HepG2 (cell line): ENCODE measurements at regions not wholly inside any gene's neighbourhood (a gene's known extent, or its start where the extent isn't known, plus 50 kb on each side); places are given as distances from the start of the nearest gene placed in this dataset.
A peak's percentile ranks its signal among the peaks of the same experiment; 100 is the strongest.

Experiments
- ATF7 ChIP-seq, 2 experiments: fragments of 450-650 bp in 1 of 2; sonication (generic) in 1 of 2; formaldehyde crosslinking in 1 of 2; IDR thresholded peaks; 2 replicates each; pipeline versions ENCODE4 v1.4.0 to v1.6.1; 2016 to 2020; ENCODE audit warnings: antibody characterized with exemption in 1 of 2, mild to moderate bottlenecking in 1 of 2, missing genetic modification reagents in 1 of 2
- CBX2 ChIP-seq, 2 experiments: fragments of 200-600 bp in 1 of 2; sonication (generic); formaldehyde crosslinking in 1 of 2; IDR thresholded peaks; 2 replicates each; pipeline versions ENCODE4 v1.7.0 to v1.8.1; 2018 to 2022; ENCODE audit warnings: low read depth in 2 of 2, low read length in 1 of 2, mild to moderate bottlenecking in 1 of 2, missing genetic modification reagents in 1 of 2
- CC2D1A ChIP-seq: sonication (generic); formaldehyde crosslinking; IDR thresholded peaks from 2 replicates; pipeline ENCODE4 v1.8.1; 2023; ENCODE audit warnings: mild to moderate bottlenecking, missing genetic modification reagents
- HOXA3 ChIP-seq: sonication (generic); formaldehyde crosslinking; IDR thresholded peaks from 2 replicates; pipeline ENCODE4 v1.5.0; 2020; ENCODE audit warnings: missing genetic modification reagents
- KLF15 ChIP-seq: sonication (generic); formaldehyde crosslinking; IDR thresholded peaks from 2 replicates; pipeline ENCODE4 v1.8.1; 2023; ENCODE audit warnings: borderline replicate concordance, mild to moderate bottlenecking, inconsistent platforms, missing genetic modification reagents, mixed read lengths
- NAIF1 ChIP-seq: sonication (generic); formaldehyde crosslinking; IDR thresholded peaks from 2 replicates; pipeline ENCODE4 v1.5.0; 2020; ENCODE audit warnings: mild to moderate bottlenecking, missing genetic modification reagents, borderline replicate concordance
- NR2F6 ChIP-seq, 2 experiments: IDR thresholded peaks; 2 replicates each; pipeline ENCODE4 v1.6.1; 2016; ENCODE audit warnings: antibody characterized with exemption in 1 of 2, mild to moderate bottlenecking in 1 of 2
- POLR2A ChIP-seq, 2 experiments: IDR thresholded peaks; 2 replicates each; pipeline ENCODE4 v1.6.1; 2011; ENCODE audit warnings: low read depth in 2 of 2, low read length in 2 of 2, mild to moderate bottlenecking in 1 of 2, moderate library complexity in 1 of 2; ENCODE audit not compliant: insufficient read depth in 1 of 2
- PRMT3 ChIP-seq: sonication (generic); formaldehyde crosslinking; IDR thresholded peaks from 2 replicates; pipeline ENCODE4 v1.8.1; 2022; ENCODE audit warnings: low read depth, mild to moderate bottlenecking, moderate library complexity, missing genetic modification reagents, borderline replicate concordance
- RBM22 ChIP-seq: fragments of 200-400 bp; formaldehyde crosslinking; optimal IDR thresholded peaks from 2 replicates; pipeline ENCODE3; 2017; ENCODE audit warnings: mild to moderate bottlenecking, low read length, moderate library complexity
- RNF2 ChIP-seq: fragments of 450-650 bp; conservative IDR thresholded peaks from 2 replicates; pipeline ENCODE4 v1.6.1; 2016; ENCODE audit warnings: low read depth
- SRF ChIP-seq: IDR thresholded peaks from 2 replicates; pipeline ENCODE4 v1.6.1; 2011; ENCODE audit warnings: mild to moderate bottlenecking, low read depth, low read length, moderate library complexity
- STAT5B ChIP-seq: sonication (generic); formaldehyde crosslinking; IDR thresholded peaks from 2 replicates; pipeline ENCODE4 v1.4.0; 2020; ENCODE audit warnings: missing genetic modification reagents
- ZC3H4 ChIP-seq: sonication (generic); formaldehyde crosslinking; IDR thresholded peaks from 2 replicates; pipeline ENCODE4 v1.4.0; 2020; ENCODE audit warnings: missing genetic modification reagents, borderline replicate concordance
- ZFP36 ChIP-seq: fragments of 150-350 bp; IDR thresholded peaks from 2 replicates; pipeline ENCODE4 v1.6.1; 2018; ENCODE audit warnings: borderline replicate concordance, low read length, low read depth; ENCODE audit not compliant: partially characterized antibody
- ZNF282 ChIP-seq: fragments of 450-650 bp; IDR thresholded peaks from 2 replicates; pipeline ENCODE4 v1.6.1; 2018; ENCODE audit not compliant: partially characterized antibody
- ZNF484 ChIP-seq: sonication (generic); formaldehyde crosslinking; IDR thresholded peaks from 2 replicates; pipeline ENCODE4 v1.5.1; 2020; ENCODE audit warnings: mild to moderate bottlenecking, low read depth, missing genetic modification reagents, borderline replicate concordance
- ZNF563 ChIP-seq: sonication (generic); formaldehyde crosslinking; IDR thresholded peaks from 2 replicates; pipeline ENCODE4 v1.8.0; 2022; ENCODE audit warnings: mild to moderate bottlenecking, moderate library complexity, missing genetic modification reagents
- ZNF615 ChIP-seq: sonication (generic); formaldehyde crosslinking; IDR thresholded peaks from 2 replicates; pipeline ENCODE4 v1.5.0; 2020; ENCODE audit warnings: mild to moderate bottlenecking, missing genetic modification reagents, borderline replicate concordance
- TF ChIP-seq, protein P1 (sequence below), 2 experiments: sonication (generic) in 1 of 2; formaldehyde crosslinking in 1 of 2; IDR thresholded peaks; 2 replicates each; pipeline versions ENCODE4 v1.4.0 to v1.6.1; 2016 to 2020; ENCODE audit warnings: borderline replicate concordance in 1 of 2, low read depth in 1 of 2, mild to moderate bottlenecking in 1 of 2, missing genetic modification reagents in 1 of 2
- TF ChIP-seq, protein P2 (sequence below): sonication (generic); formaldehyde crosslinking; IDR thresholded peaks from 2 replicates; pipeline ENCODE4 v1.5.0; 2020; ENCODE audit warnings: mild to moderate bottlenecking, missing genetic modification reagents
- TF ChIP-seq, protein P3 (sequence below): sonication (generic); formaldehyde crosslinking; IDR thresholded peaks from 2 replicates; pipeline ENCODE4 v1.4.0; 2020; ENCODE audit warnings: low read depth, mild to moderate bottlenecking, missing genetic modification reagents

DNA sequence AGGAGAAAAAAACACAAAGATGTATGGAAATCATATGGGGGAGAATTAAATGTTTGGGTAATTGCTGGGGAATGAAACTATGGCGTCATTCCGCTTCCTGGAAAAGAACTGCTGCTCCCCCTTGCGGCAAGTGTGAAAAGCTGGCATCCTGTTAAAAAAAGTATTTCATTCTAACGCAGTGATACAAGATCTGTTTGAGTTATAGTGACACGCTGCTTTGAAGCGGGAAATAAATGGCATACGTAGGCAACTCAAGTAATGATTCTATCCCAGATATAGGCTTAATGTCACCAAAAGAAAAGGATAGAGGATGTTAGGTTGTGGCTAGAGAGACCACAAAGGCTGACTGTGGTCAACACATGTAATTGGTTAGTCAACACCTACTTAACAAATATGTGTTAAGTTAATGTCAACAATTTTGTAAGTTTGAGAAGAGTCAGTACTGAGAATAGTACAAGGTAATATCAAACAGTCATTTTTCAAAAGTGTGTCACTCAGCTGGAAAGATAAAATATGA is 70.2 kb upstream of the ALDH1A1 start (continued):
- TF ChIP-seq, protein P1, sequence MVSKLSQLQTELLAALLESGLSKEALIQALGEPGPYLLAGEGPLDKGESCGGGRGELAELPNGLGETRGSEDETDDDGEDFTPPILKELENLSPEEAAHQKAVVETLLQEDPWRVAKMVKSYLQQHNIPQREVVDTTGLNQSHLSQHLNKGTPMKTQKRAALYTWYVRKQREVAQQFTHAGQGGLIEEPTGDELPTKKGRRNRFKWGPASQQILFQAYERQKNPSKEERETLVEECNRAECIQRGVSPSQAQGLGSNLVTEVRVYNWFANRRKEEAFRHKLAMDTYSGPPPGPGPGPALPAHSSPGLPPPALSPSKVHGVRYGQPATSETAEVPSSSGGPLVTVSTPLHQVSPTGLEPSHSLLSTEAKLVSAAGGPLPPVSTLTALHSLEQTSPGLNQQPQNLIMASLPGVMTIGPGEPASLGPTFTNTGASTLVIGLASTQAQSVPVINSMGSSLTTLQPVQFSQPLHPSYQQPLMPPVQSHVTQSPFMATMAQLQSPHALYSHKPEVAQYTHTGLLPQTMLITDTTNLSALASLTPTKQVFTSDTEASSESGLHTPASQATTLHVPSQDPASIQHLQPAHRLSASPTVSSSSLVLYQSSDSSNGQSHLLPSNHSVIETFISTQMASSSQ (IDR thresholded peaks at IDR 0.05; ENCODE audit: low read depth), result no peak
- TF ChIP-seq, protein P1 (CRISPR knock-in tag; IDR thresholded peaks at IDR 0.05; ENCODE audit: borderline replicate concordance), result no peak
- no peak for TF ChIP-seq HOXA3 (CRISPR knock-in tag)
- TF ChIP-seq RNF2, result no peak
- no peak for TF ChIP-seq PRMT3
- TF ChIP-seq ZNF563 (CRISPR knock-in tag), result no peak
- TF ChIP-seq, protein P2, sequence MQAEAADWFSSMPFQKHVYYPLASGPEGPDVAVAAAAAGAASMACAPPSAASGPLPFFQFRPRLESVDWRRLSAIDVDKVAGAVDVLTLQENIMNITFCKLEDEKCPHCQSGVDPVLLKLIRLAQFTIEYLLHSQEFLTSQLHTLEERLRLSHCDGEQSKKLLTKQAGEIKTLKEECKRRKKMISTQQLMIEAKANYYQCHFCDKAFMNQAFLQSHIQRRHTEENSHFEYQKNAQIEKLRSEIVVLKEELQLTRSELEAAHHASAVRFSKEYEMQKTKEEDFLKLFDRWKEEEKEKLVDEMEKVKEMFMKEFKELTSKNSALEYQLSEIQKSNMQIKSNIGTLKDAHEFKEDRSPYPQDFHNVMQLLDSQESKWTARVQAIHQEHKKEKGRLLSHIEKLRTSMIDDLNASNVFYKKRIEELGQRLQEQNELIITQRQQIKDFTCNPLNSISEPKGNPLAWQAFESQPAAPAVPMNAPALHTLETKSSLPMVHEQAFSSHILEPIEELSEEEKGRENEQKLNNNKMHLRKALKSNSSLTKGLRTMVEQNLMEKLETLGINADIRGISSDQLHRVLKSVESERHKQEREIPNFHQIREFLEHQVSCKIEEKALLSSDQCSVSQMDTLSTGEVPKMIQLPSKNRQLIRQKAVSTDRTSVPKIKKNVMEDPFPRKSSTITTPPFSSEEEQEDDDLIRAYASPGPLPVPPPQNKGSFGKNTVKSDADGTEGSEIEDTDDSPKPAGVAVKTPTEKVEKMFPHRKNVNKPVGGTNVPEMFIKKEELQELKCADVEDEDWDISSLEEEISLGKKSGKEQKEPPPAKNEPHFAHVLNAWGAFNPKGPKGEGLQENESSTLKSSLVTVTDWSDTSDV (CRISPR knock-in tag), result no peak
- TF ChIP-seq KLF15 (CRISPR knock-in tag), result no peak
- TF ChIP-seq NAIF1 (CRISPR knock-in tag), result no peak
- no peak for TF ChIP-seq ZNF484 (CRISPR knock-in tag)
- no peak for TF ChIP-seq SRF
- TF ChIP-seq ZNF615 (CRISPR knock-in tag), result no peak
- TF ChIP-seq NR2F6 (IDR thresholded peaks at IDR 0.05), result no peak
- TF ChIP-seq NR2F6 (CRISPR knock-in tag; IDR thresholded peaks at IDR 0.05), result no peak
- TF ChIP-seq STAT5B (CRISPR knock-in tag), result no peak
- no peak for TF ChIP-seq ZNF282
- peak; percentile 27; the same call in 1 of the 2 replicates for TF ChIP-seq ATF7 (IDR thresholded peaks at IDR 0.05)
- TF ChIP-seq ATF7 (CRISPR knock-in tag; IDR thresholded peaks at IDR 0.05), result no peak
- no peak for TF ChIP-seq RBM22
- TF ChIP-seq CC2D1A (CRISPR knock-in tag), result no peak
- TF ChIP-seq ZFP36, result no peak
- TF ChIP-seq POLR2A (IDR thresholded peaks at IDR 0.05; ENCODE audit: insufficient read depth in 1 of 2, low read depth in 2 of 2, low read length in 2 of 2), result no peak
- no peak for TF ChIP-seq CBX2 (IDR thresholded peaks at IDR 0.05; ENCODE audit: low read depth, low read length)
- no peak for TF ChIP-seq CBX2 (CRISPR knock-in tag; IDR thresholded peaks at IDR 0.05; ENCODE audit: low read depth)
- no peak for TF ChIP-seq ZC3H4
- TF ChIP-seq, protein P3, sequence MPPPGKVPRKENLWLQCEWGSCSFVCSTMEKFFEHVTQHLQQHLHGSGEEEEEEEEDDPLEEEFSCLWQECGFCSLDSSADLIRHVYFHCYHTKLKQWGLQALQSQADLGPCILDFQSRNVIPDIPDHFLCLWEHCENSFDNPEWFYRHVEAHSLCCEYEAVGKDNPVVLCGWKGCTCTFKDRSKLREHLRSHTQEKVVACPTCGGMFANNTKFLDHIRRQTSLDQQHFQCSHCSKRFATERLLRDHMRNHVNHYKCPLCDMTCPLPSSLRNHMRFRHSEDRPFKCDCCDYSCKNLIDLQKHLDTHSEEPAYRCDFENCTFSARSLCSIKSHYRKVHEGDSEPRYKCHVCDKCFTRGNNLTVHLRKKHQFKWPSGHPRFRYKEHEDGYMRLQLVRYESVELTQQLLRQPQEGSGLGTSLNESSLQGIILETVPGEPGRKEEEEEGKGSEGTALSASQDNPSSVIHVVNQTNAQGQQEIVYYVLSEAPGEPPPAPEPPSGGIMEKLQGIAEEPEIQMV, result no peak
